ENCODE measurements at regions not wholly inside any gene's neighbourhood (a gene's known extent, or its start where the extent isn't known, plus 50 kb on each side); places are given as distances from the start of the nearest gene placed in this dataset.

- FAIRE-seq (no peak), DNase-seq (ENCODE audit: insufficient read length, low spot score) (no peak)
- TF ChIP-seq POLR2A (IDR thresholded peaks at IDR 0.05; ENCODE audit: low read depth, low read length): no peak
These were observed 1579.3 kb downstream of the HACE1 start for GRCh38 chr6:103280417-103280816.

GRCh38 chr6:103277936-103278335 is 1581.8 kb downstream of the HACE1 start:
- FAIRE-seq (no peak), DNase-seq (ENCODE audit: insufficient read length, low spot score) (no peak)
- no peak for TF ChIP-seq POLR2A (IDR thresholded peaks at IDR 0.05; ENCODE audit: low read depth, low read length)

GRCh38 chr6:103273048-103273447 is 1586.7 kb downstream of the HACE1 start:
- TF ChIP-seq POLR2A (IDR thresholded peaks at IDR 0.05; ENCODE audit: low read depth, low read length): no peak
- FAIRE-seq (no peak), DNase-seq (ENCODE audit: insufficient read length, low spot score) (no peak)

GRCh38 chr6:103269581-103269980 is 1590.1 kb downstream of the HACE1 start:
- no peak for TF ChIP-seq POLR2A (IDR thresholded peaks at IDR 0.05; ENCODE audit: low read depth, low read length)
- FAIRE-seq: no peak
- no peak for DNase-seq (ENCODE audit: insufficient read length, low spot score)

- FAIRE-seq (no peak), DNase-seq (ENCODE audit: insufficient read length, low spot score) (no peak)
- no peak for TF ChIP-seq POLR2A (IDR thresholded peaks at IDR 0.05; ENCODE audit: low read depth, low read length)
These were observed 1591.4 kb downstream of the HACE1 start for GRCh38 chr6:103268335-103268734.

- DNase-seq (ENCODE audit: insufficient read length, low spot score) (no peak), FAIRE-seq (no peak)
- TF ChIP-seq POLR2A (IDR thresholded peaks at IDR 0.05; ENCODE audit: low read depth, low read length): no peak
These were observed 1595.7 kb downstream of the HACE1 start for GRCh38 chr6:103264020-103264419.

- DNase-seq (ENCODE audit: insufficient read length, low spot score): no peak
- no peak for TF ChIP-seq POLR2A (IDR thresholded peaks at IDR 0.05; ENCODE audit: low read depth, low read length)
These were observed 1604.6 kb downstream of the HACE1 start for GRCh38 chr6:103255132-103255531.

GRCh38 chr6:103236923-103237322 is 1622.8 kb downstream of the HACE1 start:
- FAIRE-seq: no peak
- DNase-seq (ENCODE audit: insufficient read length, low spot score): no peak
- TF ChIP-seq POLR2A (IDR thresholded peaks at IDR 0.05; ENCODE audit: low read depth, low read length): no peak

More at GRCh38 chr6:103255132-103255531, 1604.6 kb downstream of the HACE1 start:
- FAIRE-seq: no peak

- FAIRE-seq (no peak), DNase-seq (ENCODE audit: insufficient read length, low spot score) (no peak)
- no peak for TF ChIP-seq POLR2A (IDR thresholded peaks at IDR 0.05; ENCODE audit: low read depth, low read length)
These were observed 1628.5 kb downstream of the HACE1 start for GRCh38 chr6:103231181-103231580.

- FAIRE-seq: peak; percentile 89
- no peak for DNase-seq (ENCODE audit: insufficient read length, low spot score)
- no peak for TF ChIP-seq POLR2A (IDR thresholded peaks at IDR 0.05; ENCODE audit: low read depth, low read length)
These were observed 1643.9 kb downstream of the HACE1 start for GRCh38 chr6:103215847-103216246.

GRCh38 chr6:103210686-103211085 is 1649.0 kb downstream of the HACE1 start:
- FAIRE-seq (no peak), DNase-seq (ENCODE audit: insufficient read length, low spot score) (no peak)
- TF ChIP-seq POLR2A (IDR thresholded peaks at IDR 0.05; ENCODE audit: low read depth, low read length): no peak

- FAIRE-seq: no peak
- no peak for DNase-seq (ENCODE audit: insufficient read length, low spot score)
- no peak for TF ChIP-seq POLR2A (IDR thresholded peaks at IDR 0.05; ENCODE audit: low read depth, low read length)
These were observed 1661.3 kb downstream of the HACE1 start for GRCh38 chr6:103198386-103198785.

GRCh38 chr6:103193413-103193812 is 1666.3 kb downstream of the HACE1 start:
- FAIRE-seq (no peak), DNase-seq (ENCODE audit: insufficient read length, low spot score) (no peak)
- no peak for TF ChIP-seq POLR2A (IDR thresholded peaks at IDR 0.05; ENCODE audit: low read depth, low read length)

- TF ChIP-seq POLR2A (IDR thresholded peaks at IDR 0.05; ENCODE audit: low read depth, low read length): no peak
- FAIRE-seq (no peak), DNase-seq (ENCODE audit: insufficient read length, low spot score) (no peak)
These were observed 1668.2 kb downstream of the HACE1 start for GRCh38 chr6:103191391-103192093.

GRCh38 chr6:103184776-103185175 is 1674.9 kb downstream of the HACE1 start:
- FAIRE-seq: no peak
- no peak for TF ChIP-seq POLR2A (IDR thresholded peaks at IDR 0.05; ENCODE audit: low read depth, low read length)
- DNase-seq (ENCODE audit: insufficient read length, low spot score): no peak
